Lower leg skin (tissue), 3 donors: ENCODE measurements at regions not wholly inside any gene's neighbourhood (a gene's known extent, or its start where the extent isn't known, plus 50 kb on each side); places are given as distances from the start of the nearest gene placed in this dataset.

Experiments used
- CTCF ChIP-seq, 3 donors: fragments of 450-650 bp; IDR thresholded peaks; one replicate each; pipeline ENCODE4 v1.5.1; 2016; ENCODE audit warnings: antibody characterized with exemption in 3 of 3, mild to moderate bottlenecking in 3 of 3, moderate library complexity in 2 of 3
- POLR2A ChIP-seq, 2 donors: fragments of 450-650 bp; IDR thresholded peaks; one replicate each; pipeline ENCODE4 v1.6.1; 2016 to 2017; ENCODE audit warnings: antibody characterized with exemption in 2 of 2, mild to moderate bottlenecking in 1 of 2, moderate library complexity in 1 of 2

- no peak for TF ChIP-seq POLR2A (IDR thresholded peaks at IDR 0.05)
- no peak for TF ChIP-seq CTCF (IDR thresholded peaks at IDR 0.05)
These were observed 678.4 kb upstream of the DIAPH2 start for GRCh38 chrX:96006281-96006680.
